ENCODE measurements at regions not wholly inside any gene's neighbourhood (a gene's known extent, or its start where the extent isn't known, plus 50 kb on each side); places are given as distances from the start of the nearest gene placed in this dataset.

GRCh38 chr9:708551-709432, 132.7 kb upstream of the DMRT1 start:
- TF ChIP-seq EZH2phosphoT487 (IDR thresholded peaks at IDR 0.05; ENCODE audit: low read depth) (no peak), CTCF (IDR thresholded peaks at IDR 0.05; ENCODE audit: low read depth, low read length) (no peak)

All from OCI-LY3 (cell line).